A549 (cell line): ENCODE measurements at regions not wholly inside any gene's neighbourhood (a gene's known extent, or its start where the extent isn't known, plus 50 kb on each side); places are given as distances from the start of the nearest gene placed in this dataset.

ENCODE experiments used
- EP300 ChIP-seq, 2 experiments: fragments of >200 bp; sonication (Bioruptor Twin); formaldehyde crosslinking; IDR thresholded peaks; 2 replicates in 1 of 2; 3 replicates in 1 of 2; pipeline ENCODE4 v1.6.1; 2016 to 2017
- JUNB ChIP-seq: fragments of >200 bp; sonication (Bioruptor Twin); formaldehyde crosslinking; IDR thresholded peaks from 2 replicates; pipeline ENCODE4 v1.6.1; 2016
- MAFK ChIP-seq: fragments of 450-650 bp; IDR thresholded peaks from 2 replicates; pipeline ENCODE4 v1.6.1; 2014; ENCODE audit not compliant: partially characterized antibody
- MAZ ChIP-seq: fragments of 150-350 bp; IDR thresholded peaks from 2 replicates; pipeline ENCODE4 v1.6.1; 2014; ENCODE audit warnings: antibody characterized with exemption, low read depth, low read length, borderline replicate concordance
- MYC ChIP-seq: IDR thresholded peaks from 2 replicates; pipeline ENCODE4 v1.6.1; 2012; ENCODE audit warnings: mild to moderate bottlenecking, inconsistent platforms, low read length, improper control_type of control experiment, borderline replicate concordance
- POLR2A ChIP-seq: IDR thresholded peaks from 2 replicates; pipeline ENCODE4 v1.6.1; 2012; ENCODE audit warnings: mild to moderate bottlenecking, low read length
- RAD21 ChIP-seq, 2 experiments: fragments of >200 bp in 1 of 2; sonication (Bioruptor Twin) in 1 of 2; formaldehyde crosslinking in 1 of 2; IDR thresholded peaks in 1 of 2; conservative IDR thresholded peaks in 1 of 2; 2 replicates in 1 of 2; 3 replicates in 1 of 2; pipeline ENCODE4 v1.6.1; 2012 to 2018; ENCODE audit warnings: inconsistent platforms in 1 of 2
- RNF2 ChIP-seq: fragments of 200-600 bp; sonication (generic); IDR thresholded peaks from 2 replicates; pipeline ENCODE4 v1.6.1; 2016; ENCODE audit warnings: low read depth, mild to moderate bottlenecking, antibody characterized with exemption, moderate library complexity, borderline replicate concordance
- ZFP36 ChIP-seq: fragments of 450-650 bp; IDR thresholded peaks from 2 replicates; pipeline ENCODE4 v1.6.1; 2014; ENCODE audit warnings: borderline replicate concordance; ENCODE audit not compliant: partially characterized antibody
- TF ChIP-seq, protein P1 (sequence below): fragments of >200 bp; sonication (Bioruptor Twin); formaldehyde crosslinking; IDR thresholded peaks from 3 replicates; pipeline ENCODE4 v1.5.1; 2016
- TF ChIP-seq, protein P2 (sequence below): fragments of 200-600 bp; sonication (generic); IDR thresholded peaks from 2 replicates; pipeline ENCODE4 v1.6.1; 2016; ENCODE audit warnings: antibody characterized with exemption, mild to moderate bottlenecking, moderate library complexity
- TF ChIP-seq, protein P3 (sequence below): fragments of 450-650 bp; IDR thresholded peaks from 2 replicates; pipeline ENCODE4 v1.6.1; 2014; ENCODE audit warnings: antibody characterized with exemption

DNA sequence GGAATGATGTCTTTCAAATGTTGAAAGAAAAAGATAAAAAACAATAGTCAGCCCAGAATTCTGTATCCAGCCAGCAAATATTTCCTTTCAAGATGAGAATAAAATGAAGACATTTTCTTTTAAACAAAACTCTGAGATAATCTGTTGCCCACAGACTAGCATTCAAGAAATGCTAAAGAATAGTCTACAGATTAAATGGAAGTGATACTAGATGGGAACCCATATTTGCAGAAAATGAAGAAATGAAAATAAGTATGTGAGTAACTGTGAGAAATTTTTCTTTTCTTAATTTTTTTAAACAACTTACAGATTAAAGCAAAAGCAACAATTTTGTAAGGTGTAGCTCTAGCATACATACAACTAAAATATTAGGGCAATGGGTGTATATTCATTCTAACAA lies 469.8 kb downstream of the IGSF11 start:
- TF ChIP-seq, protein P1, sequence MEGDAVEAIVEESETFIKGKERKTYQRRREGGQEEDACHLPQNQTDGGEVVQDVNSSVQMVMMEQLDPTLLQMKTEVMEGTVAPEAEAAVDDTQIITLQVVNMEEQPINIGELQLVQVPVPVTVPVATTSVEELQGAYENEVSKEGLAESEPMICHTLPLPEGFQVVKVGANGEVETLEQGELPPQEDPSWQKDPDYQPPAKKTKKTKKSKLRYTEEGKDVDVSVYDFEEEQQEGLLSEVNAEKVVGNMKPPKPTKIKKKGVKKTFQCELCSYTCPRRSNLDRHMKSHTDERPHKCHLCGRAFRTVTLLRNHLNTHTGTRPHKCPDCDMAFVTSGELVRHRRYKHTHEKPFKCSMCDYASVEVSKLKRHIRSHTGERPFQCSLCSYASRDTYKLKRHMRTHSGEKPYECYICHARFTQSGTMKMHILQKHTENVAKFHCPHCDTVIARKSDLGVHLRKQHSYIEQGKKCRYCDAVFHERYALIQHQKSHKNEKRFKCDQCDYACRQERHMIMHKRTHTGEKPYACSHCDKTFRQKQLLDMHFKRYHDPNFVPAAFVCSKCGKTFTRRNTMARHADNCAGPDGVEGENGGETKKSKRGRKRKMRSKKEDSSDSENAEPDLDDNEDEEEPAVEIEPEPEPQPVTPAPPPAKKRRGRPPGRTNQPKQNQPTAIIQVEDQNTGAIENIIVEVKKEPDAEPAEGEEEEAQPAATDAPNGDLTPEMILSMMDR, result no peak
- TF ChIP-seq ZFP36 (no peak), EP300 (IDR thresholded peaks at IDR 0.05) (no peak), JUNB (no peak), MYC (no peak), RAD21 (conservative IDR thresholded peaks at IDR 0.05 in 1 of 2, IDR thresholded peaks at IDR 0.05 in 1 of 2) (no peak), RNF2 (no peak), POLR2A (no peak), MAFK (no peak), MAZ (no peak)
- TF ChIP-seq, protein P2, sequence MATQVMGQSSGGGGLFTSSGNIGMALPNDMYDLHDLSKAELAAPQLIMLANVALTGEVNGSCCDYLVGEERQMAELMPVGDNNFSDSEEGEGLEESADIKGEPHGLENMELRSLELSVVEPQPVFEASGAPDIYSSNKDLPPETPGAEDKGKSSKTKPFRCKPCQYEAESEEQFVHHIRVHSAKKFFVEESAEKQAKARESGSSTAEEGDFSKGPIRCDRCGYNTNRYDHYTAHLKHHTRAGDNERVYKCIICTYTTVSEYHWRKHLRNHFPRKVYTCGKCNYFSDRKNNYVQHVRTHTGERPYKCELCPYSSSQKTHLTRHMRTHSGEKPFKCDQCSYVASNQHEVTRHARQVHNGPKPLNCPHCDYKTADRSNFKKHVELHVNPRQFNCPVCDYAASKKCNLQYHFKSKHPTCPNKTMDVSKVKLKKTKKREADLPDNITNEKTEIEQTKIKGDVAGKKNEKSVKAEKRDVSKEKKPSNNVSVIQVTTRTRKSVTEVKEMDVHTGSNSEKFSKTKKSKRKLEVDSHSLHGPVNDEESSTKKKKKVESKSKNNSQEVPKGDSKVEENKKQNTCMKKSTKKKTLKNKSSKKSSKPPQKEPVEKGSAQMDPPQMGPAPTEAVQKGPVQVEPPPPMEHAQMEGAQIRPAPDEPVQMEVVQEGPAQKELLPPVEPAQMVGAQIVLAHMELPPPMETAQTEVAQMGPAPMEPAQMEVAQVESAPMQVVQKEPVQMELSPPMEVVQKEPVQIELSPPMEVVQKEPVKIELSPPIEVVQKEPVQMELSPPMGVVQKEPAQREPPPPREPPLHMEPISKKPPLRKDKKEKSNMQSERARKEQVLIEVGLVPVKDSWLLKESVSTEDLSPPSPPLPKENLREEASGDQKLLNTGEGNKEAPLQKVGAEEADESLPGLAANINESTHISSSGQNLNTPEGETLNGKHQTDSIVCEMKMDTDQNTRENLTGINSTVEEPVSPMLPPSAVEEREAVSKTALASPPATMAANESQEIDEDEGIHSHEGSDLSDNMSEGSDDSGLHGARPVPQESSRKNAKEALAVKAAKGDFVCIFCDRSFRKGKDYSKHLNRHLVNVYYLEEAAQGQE, result no peak
- TF ChIP-seq, protein P3, sequence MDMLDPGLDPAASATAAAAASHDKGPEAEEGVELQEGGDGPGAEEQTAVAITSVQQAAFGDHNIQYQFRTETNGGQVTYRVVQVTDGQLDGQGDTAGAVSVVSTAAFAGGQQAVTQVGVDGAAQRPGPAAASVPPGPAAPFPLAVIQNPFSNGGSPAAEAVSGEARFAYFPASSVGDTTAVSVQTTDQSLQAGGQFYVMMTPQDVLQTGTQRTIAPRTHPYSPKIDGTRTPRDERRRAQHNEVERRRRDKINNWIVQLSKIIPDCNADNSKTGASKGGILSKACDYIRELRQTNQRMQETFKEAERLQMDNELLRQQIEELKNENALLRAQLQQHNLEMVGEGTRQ, result no peak
